HEK293 (cell line): ENCODE measurements at regions not wholly inside any gene's neighbourhood (a gene's known extent, or its start where the extent isn't known, plus 50 kb on each side); places are given as distances from the start of the nearest gene placed in this dataset.

Experiments
- CTCF ChIA-PET: fragments of 350-600 bp; formaldehyde crosslinking; extraction: SDS; loops from one replicate; lab custom pipeline; 2021; ENCODE audit warnings: antibody characterized with exemption; lab: Yijun Ruan, JAX
- POLR2A ChIA-PET: fragments of 300-600 bp; formaldehyde crosslinking; extraction: SDS; loops from one replicate; lab custom pipeline; 2020; ENCODE audit warnings: antibody characterized with exemption, inconsistent platforms; lab: Yijun Ruan, JAX
- H3K27ac ChIP-seq: fragments of 200-500 bp; sonication (Bioruptor generic); 2 replicates; pipeline ENCODE4 v1.5.1; 2014; ENCODE audit warnings: low read depth, low read length, control low read depth, inconsistent platforms; ENCODE audit errors: extremely low read depth
- H3K36me3 ChIP-seq, 2 experiments: fragments of 200-500 bp in 1 of 2; sonication (Bioruptor generic) in 1 of 2; 1 replicate in 1 of 2; 2 replicates in 1 of 2; pipeline ENCODE4 v1.5.1; 2014 to 2017; ENCODE audit warnings: inconsistent platforms in 2 of 2, low read length in 2 of 2; ENCODE audit not compliant: control insufficient read depth in 2 of 2, insufficient read depth in 1 of 2
- H3K4me1 ChIP-seq: fragments of 200-500 bp; sonication (Bioruptor generic); 2 replicates; pipeline ENCODE4 v1.5.1; 2014; ENCODE audit warnings: mild to moderate bottlenecking, low read length, inconsistent platforms; ENCODE audit not compliant: control insufficient read depth, insufficient read depth
- H3K4me3 ChIP-seq: 2 replicates; pipeline ENCODE4 v1.5.1; 2011; ENCODE audit warnings: low read depth, mild to moderate bottlenecking, control low read depth, low read length, moderate library complexity
- H3K9me3 ChIP-seq: fragments of 200-500 bp; sonication (Bioruptor generic); 2 replicates; pipeline ENCODE4 v1.5.1; 2014; ENCODE audit warnings: low read depth, low read length, inconsistent platforms; ENCODE audit not compliant: control insufficient read depth, insufficient read depth
- FEZF1 ChIP-seq: fragments of 450-650 bp; formaldehyde crosslinking; IDR thresholded peaks from 2 replicates; pipeline ENCODE4 v1.5.1; 2016; ENCODE audit warnings: missing biosample characterization, missing genetic modification characterization
- PRDM10 ChIP-seq: fragments of 450-650 bp; formaldehyde crosslinking; IDR thresholded peaks from 2 replicates; pipeline ENCODE4 v1.5.1; 2016; ENCODE audit warnings: missing biosample characterization, missing genetic modification characterization
- PRDM2 ChIP-seq: fragments of 450-650 bp; formaldehyde crosslinking; IDR thresholded peaks from 2 replicates; pipeline ENCODE4 v1.5.1; 2016; ENCODE audit warnings: missing biosample characterization, missing genetic modification characterization, borderline replicate concordance
- SCRT2 ChIP-seq: fragments of 450-650 bp; formaldehyde crosslinking; IDR thresholded peaks from 2 replicates; pipeline ENCODE4 v1.5.1; 2016; ENCODE audit warnings: missing biosample characterization, missing genetic modification characterization
- ZBTB8A ChIP-seq: fragments of 450-650 bp; formaldehyde crosslinking; IDR thresholded peaks from 2 replicates; pipeline ENCODE4 v1.5.1; 2016; ENCODE audit warnings: missing biosample characterization, missing genetic modification characterization
- ZNF133 ChIP-seq: fragments of 450-650 bp; formaldehyde crosslinking; IDR thresholded peaks from 2 replicates; pipeline ENCODE4 v1.5.1; 2016; ENCODE audit warnings: missing biosample characterization, missing genetic modification characterization
- ZNF155 ChIP-seq: fragments of 450-650 bp; formaldehyde crosslinking; IDR thresholded peaks from 2 replicates; pipeline ENCODE4 v1.5.1; 2016; ENCODE audit warnings: missing biosample characterization, missing genetic modification characterization
- ZNF16 ChIP-seq: fragments of 450-650 bp; formaldehyde crosslinking; IDR thresholded peaks from 2 replicates; pipeline ENCODE4 v1.5.1; 2016; ENCODE audit warnings: low read depth, missing biosample characterization, missing genetic modification characterization
- ZNF184 ChIP-seq: fragments of 450-650 bp; IDR thresholded peaks from 2 replicates; pipeline ENCODE4 v1.5.1; 2018; ENCODE audit warnings: missing biosample characterization, mild to moderate bottlenecking, missing genetic modification characterization
- ZNF23 ChIP-seq: fragments of 450-650 bp; formaldehyde crosslinking; IDR thresholded peaks from 2 replicates; pipeline ENCODE4 v1.5.1; 2016; ENCODE audit warnings: missing biosample characterization, missing genetic modification characterization, borderline replicate concordance
- ZNF26 ChIP-seq: fragments of 450-650 bp; formaldehyde crosslinking; IDR thresholded peaks from 2 replicates; pipeline ENCODE4 v1.5.1; 2016; ENCODE audit warnings: missing biosample characterization, missing genetic modification characterization
- ZNF280C ChIP-seq: fragments of 450-650 bp; formaldehyde crosslinking; IDR thresholded peaks from 2 replicates; pipeline ENCODE4 v1.5.1; 2016; ENCODE audit warnings: missing biosample characterization, missing genetic modification characterization
- ZNF311 ChIP-seq: fragments of 450-650 bp; formaldehyde crosslinking; IDR thresholded peaks from 2 replicates; pipeline ENCODE4 v1.5.1; 2017; ENCODE audit warnings: missing biosample characterization, missing genetic modification characterization, borderline replicate concordance
- ZNF391 ChIP-seq: fragments of 450-650 bp; formaldehyde crosslinking; IDR thresholded peaks from 2 replicates; pipeline ENCODE4 v1.5.1; 2016; ENCODE audit warnings: low read depth, missing biosample characterization, missing genetic modification characterization, borderline replicate concordance
- ZNF558 ChIP-seq: fragments of 450-650 bp; formaldehyde crosslinking; IDR thresholded peaks from 2 replicates; pipeline ENCODE4 v1.5.1; 2016; ENCODE audit warnings: missing biosample characterization, missing genetic modification characterization
- ZNF560 ChIP-seq: fragments of 450-650 bp; formaldehyde crosslinking; IDR thresholded peaks from 2 replicates; pipeline ENCODE4 v1.5.1; 2017; ENCODE audit warnings: missing biosample characterization, missing genetic modification characterization, borderline replicate concordance
- ZNF561 ChIP-seq: fragments of 450-650 bp; IDR thresholded peaks from 2 replicates; pipeline ENCODE4 v1.5.1; 2018; ENCODE audit warnings: missing biosample characterization, missing genetic modification characterization, borderline replicate concordance
- ZNF571 ChIP-seq: fragments of 450-650 bp; formaldehyde crosslinking; IDR thresholded peaks from 2 replicates; pipeline ENCODE4 v1.5.0; 2017; ENCODE audit warnings: missing biosample characterization, missing genetic modification characterization
- ZNF677 ChIP-seq: fragments of 450-650 bp; IDR thresholded peaks from 2 replicates; pipeline ENCODE4 v1.5.0; 2018; ENCODE audit warnings: missing biosample characterization, mild to moderate bottlenecking, missing genetic modification characterization, moderate library complexity
- ZNF701 ChIP-seq: fragments of 450-650 bp; formaldehyde crosslinking; IDR thresholded peaks from 2 replicates; pipeline ENCODE4 v1.5.1; 2016; ENCODE audit warnings: missing biosample characterization, missing genetic modification characterization

GRCh38 chr19:57047743-57048142 is 72.0 kb upstream of the USP29 start:
- Histone ChIP-seq H3K4me1 (no peaks in the 10 kb centered on the region), H3K27ac (no peak overlapping the region), H3K9me3 (no peaks in the 10 kb centered on the region), H3K36me3 (no peaks in the 10 kb centered on the region), H3K4me3 (no peak overlapping the region)
- ChIA-PET POLR2A (no interaction called here), CTCF (no interaction called here)
- TF ChIP-seq ZNF26, result no peak
- no peak for TF ChIP-seq ZNF155
- TF ChIP-seq ZNF133 (tag by site-specific recombination), result no peak

GRCh38 chr19:57050863-57051262 is 68.9 kb upstream of the USP29 start:
- no peak for TF ChIP-seq FEZF1
- TF ChIP-seq SCRT2 (tag by site-specific recombination), result no peak
- TF ChIP-seq ZNF311 (tag by site-specific recombination), result no peak
- no peak for TF ChIP-seq ZNF23
- Histone ChIP-seq H3K36me3 (no peaks in the 10 kb centered on the region), H3K9me3 (no peaks in the 10 kb centered on the region), H3K27ac (no peak overlapping the region), H3K4me1 (no peaks in the 10 kb centered on the region), H3K4me3 (no peak overlapping the region)
- ChIA-PET POLR2A (no interaction called here), CTCF (no interaction called here)

- no peak overlapping the region for H3K27ac ChIP-seq
- ChIA-PET POLR2A (no interaction called here), CTCF (no interaction called here)
- H3K36me3 ChIP-seq, result no peaks in the 10 kb centered on the region
- no peaks in the 10 kb centered on the region for H3K4me1 ChIP-seq
- no peak overlapping the region for H3K4me3 ChIP-seq
- H3K9me3 ChIP-seq, result no peaks in the 10 kb centered on the region
- TF ChIP-seq PRDM10 (tag by site-specific recombination) (no peak), ZNF558 (no peak), ZNF560 (no peak), ZNF391 (no peak), ZNF561 (tag by site-specific recombination) (no peak), ZNF16 (tag by site-specific recombination) (no peak), ZNF701 (no peak), ZNF677 (no peak), PRDM2 (tag by site-specific recombination) (no peak), ZNF571 (tag by site-specific recombination) (no peak), ZNF184 (tag by site-specific recombination) (no peak), ZBTB8A (no peak), ZNF280C (tag by site-specific recombination) (no peak)
Observed at GRCh38 chr19:57052081-57052480, 67.7 kb upstream of the USP29 start.
